ENCODE measurements at regions not wholly inside any gene's neighbourhood (a gene's known extent, or its start where the extent isn't known, plus 50 kb on each side); places are given as distances from the start of the nearest gene placed in this dataset.

- no peak for DNase-seq
Measured at GRCh38 chr4:123807866-123808265, 411.3 kb downstream of the SPRY1 start.

- DNase-seq: no peak
Measured at GRCh38 chr4:123809864-123810263, 413.3 kb downstream of the SPRY1 start.

GRCh38 chr4:123812066-123812390 lies 415.4 kb downstream of the SPRY1 start:
- DNase-seq: no peak

- DNase-seq: no peak
Measured at GRCh38 chr4:123813901-123814300, 417.3 kb downstream of the SPRY1 start.

GRCh38 chr4:123816462-123816861 lies 419.9 kb downstream of the SPRY1 start:
- DNase-seq: no peak

GRCh38 chr4:123817025-123817688 lies 420.6 kb downstream of the SPRY1 start:
- DNase-seq: no peak

GRCh38 chr4:123819362-123820035 lies 422.9 kb downstream of the SPRY1 start:
- DNase-seq: no peak

- no peak for DNase-seq
Measured at GRCh38 chr4:123821861-123822260, 425.3 kb downstream of the SPRY1 start.

GRCh38 chr4:123822353-123822752 lies 425.8 kb downstream of the SPRY1 start:
- DNase-seq: no peak

- no peak for DNase-seq
Measured at GRCh38 chr4:123823244-123823643, 426.6 kb downstream of the SPRY1 start.

- DNase-seq: no peak
Measured at GRCh38 chr4:123824524-123824923, 427.9 kb downstream of the SPRY1 start.

- no peak for DNase-seq
Measured at GRCh38 chr4:123825596-123826291, 429.1 kb downstream of the SPRY1 start.

- no peak for DNase-seq
Measured at GRCh38 chr4:123826896-123827295, 430.3 kb downstream of the SPRY1 start.

- DNase-seq: no peak
Measured at GRCh38 chr4:123827511-123827910, 430.9 kb downstream of the SPRY1 start.

- DNase-seq: no peak
Measured at GRCh38 chr4:123830930-123831329, 434.3 kb downstream of the SPRY1 start.

GRCh38 chr4:123832173-123833026 lies 435.8 kb downstream of the SPRY1 start:
- DNase-seq: peak; percentile 93 to 96

GRCh38 chr4:123833171-123833643 lies 436.6 kb downstream of the SPRY1 start:
- DNase-seq: no peak

GRCh38 chr4:123835831-123836590 lies 439.4 kb downstream of the SPRY1 start:
- DNase-seq: no peak

- no peak for DNase-seq
Measured at GRCh38 chr4:123836851-123837595, 440.4 kb downstream of the SPRY1 start.

- DNase-seq: no peak
Measured at GRCh38 chr4:123838474-123838873, 441.9 kb downstream of the SPRY1 start.

GRCh38 chr4:123840197-123840596 lies 443.6 kb downstream of the SPRY1 start:
- no peak for DNase-seq
